Germinal center (tissue), 1 donor: ENCODE measurements at regions not wholly inside any gene's neighbourhood (a gene's known extent, or its start where the extent isn't known, plus 50 kb on each side); places are given as distances from the start of the nearest gene placed in this dataset.

Source experiments
- DNase-seq: peaks from one replicate; pipeline ENCODE4 v3.0.0; 2012; ENCODE audit warnings: mixed read lengths, low spot score

GRCh38 chr1:4140241-4140640 lies 240.2 kb upstream of the C1orf174 start:
- DNase-seq: no peak

DNA sequence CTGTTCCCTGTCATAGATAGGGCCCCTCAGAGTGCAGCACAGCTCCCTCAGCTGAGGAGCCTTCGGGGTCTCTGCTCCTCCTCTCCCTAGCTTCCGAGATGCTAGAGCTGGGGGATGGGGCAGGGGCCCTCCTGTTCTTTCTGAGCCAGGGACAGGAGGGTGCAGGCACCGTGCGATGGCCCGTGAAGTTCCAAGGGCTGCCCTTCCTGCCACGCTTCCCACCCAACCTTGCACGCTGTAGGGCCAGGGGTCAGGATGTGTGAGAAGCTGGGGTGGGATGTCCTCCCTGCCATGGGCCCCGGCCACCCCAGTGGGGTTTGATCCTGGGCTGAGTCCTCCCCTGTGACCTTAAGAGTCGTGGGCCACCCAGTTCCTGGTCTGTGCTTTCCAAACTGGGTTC lies 240.7 kb upstream of the C1orf174 start:
- DNase-seq: no peak

DNA sequence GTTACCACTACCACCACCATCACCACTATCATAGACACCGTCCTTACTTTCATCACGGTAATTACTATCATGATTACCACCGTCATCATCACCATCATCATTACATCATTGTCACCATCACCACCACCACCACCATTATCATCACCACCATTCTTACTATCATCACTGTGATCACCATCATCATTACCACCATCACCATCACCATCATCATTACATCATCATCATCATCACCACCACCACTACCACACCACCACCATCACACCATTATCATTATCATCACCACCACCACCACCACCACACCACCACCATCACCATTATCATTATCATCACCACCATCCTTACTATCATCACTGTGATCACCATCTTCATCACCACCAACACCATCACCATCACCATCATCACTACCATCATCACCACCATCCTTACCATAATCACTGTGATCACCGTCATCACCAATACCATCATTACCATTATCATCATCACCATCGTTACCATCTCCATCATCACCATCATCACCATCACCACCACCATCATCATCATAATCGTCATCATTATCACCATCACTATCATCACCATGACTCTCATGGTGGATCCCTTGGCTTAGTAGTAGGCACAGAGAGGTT lies 244.4 kb upstream of the C1orf174 start:
- DNase-seq: no peak

- no peak for DNase-seq
Observed at GRCh38 chr1:4146101-4146500, 246.0 kb upstream of the C1orf174 start.

DNA sequence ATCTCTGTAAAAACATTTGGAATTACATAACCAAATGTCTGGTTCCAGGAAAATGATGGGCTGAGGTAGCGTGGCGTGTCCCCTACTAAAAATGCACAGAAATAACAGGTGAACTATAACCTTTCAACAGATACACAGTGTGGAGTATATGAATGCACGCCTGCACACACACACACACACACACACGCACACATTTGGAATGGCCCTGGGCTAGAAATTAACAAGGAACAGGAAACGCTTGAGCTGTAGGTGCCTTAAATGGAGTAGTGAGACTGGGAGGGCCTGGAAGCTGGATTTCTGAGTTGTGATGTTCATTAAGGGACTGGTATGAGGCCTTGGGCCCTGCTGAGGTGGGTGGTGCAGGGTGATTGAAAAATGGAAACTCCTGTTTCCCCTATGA lies 246.5 kb upstream of the C1orf174 start:
- DNase-seq: no peak

DNA sequence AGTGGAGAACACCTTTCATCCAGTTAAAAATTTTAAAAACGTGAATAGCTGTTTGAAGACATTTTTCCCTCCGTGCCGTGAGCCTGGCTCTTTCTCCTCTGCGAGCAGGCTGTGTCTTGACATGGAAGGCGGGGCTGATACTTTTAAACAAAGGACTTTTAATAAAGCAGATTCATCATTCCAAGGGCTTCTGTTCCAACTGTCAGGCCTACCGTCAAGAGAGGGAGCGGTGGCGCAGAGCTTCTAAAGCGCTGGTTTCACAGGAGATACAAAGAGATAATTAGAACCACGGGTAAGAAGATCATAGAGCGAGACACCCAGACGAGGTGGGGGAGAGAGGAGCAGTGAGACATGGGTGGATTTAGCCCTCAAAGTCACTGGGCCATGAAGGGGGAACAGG lies 247.4 kb upstream of the C1orf174 start:
- no peak for DNase-seq

- no peak for DNase-seq
Observed at GRCh38 chr1:4149281-4149680, 249.2 kb upstream of the C1orf174 start.

DNA sequence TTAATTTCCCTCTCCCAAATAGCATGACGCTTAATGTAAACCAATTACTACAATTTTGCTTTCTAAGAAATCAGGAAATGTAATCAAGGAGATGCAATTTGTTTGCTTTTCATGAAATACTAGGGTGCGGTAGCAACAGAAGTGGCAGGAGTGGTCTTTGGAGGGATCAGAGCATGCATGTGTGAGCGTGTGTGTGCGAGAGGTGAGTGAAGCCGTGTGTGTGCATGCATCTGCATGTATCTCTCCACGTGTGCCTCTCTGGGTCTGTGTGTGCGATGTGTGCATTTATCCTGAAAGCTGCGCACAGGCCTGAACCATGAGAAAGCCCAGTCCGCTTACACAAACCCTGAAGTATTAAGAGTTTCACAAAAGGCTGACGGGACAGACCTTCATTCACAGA lies 249.8 kb upstream of the C1orf174 start:
- no peak for DNase-seq

GRCh38 chr1:4150262-4150661 lies 250.2 kb upstream of the C1orf174 start:
- no peak for DNase-seq

DNA sequence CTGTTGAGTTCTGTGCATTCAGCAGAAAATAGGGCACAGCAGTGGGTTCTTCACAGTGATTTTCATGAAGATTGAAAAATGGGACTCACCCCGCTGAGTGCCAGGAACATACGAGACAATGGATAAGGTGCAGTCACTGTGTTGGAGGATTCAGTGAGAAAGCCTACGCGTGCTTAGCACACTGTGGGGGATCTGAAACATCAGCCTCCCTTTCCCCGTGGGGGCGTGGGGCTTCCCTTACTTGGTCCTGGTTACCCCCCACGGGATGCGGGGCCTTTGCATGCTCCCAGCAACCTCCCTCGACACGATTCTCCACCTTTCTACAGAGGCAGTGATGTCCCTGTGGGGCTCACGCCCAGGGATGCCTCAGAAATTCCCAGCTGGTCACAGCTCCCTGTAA lies 252.2 kb upstream of the C1orf174 start:
- DNase-seq: no peak

GRCh38 chr1:4153571-4153970 lies 253.5 kb upstream of the C1orf174 start:
- DNase-seq: no peak

DNA sequence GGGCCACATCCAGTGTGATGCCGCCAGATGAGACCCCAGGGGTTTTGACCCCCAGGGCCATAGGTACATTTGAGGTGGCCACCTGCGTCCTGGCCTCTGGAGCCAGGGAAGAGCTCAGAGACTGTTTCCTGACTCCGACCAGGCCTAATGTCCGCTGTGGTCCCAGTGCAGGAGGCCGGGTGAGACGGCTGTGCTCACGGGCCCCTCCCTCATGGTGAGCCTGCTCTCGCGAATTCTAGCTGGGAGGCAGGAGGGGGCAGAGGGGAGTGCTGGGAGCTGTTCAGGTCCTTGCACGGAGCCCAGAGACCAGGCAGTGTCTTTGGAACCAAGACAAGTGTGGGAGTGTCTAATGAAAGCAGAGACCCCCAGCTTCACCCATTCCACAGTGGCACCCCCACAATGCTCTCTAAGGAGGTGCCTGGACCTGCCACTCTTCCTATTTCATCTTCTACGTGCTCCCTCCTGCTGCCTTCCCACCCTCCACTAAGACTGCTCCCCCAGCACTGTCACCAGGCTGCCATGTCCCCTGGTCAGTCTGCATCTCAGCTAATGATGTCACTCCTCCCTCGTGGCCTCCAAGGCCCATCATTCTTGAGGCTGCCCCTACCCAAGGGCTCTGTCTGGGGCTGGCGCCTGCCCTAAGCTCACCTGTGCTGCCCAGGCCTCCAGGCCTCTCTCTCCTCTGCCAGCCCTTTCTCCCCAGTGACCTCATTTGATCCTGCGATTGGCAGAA lies 256.3 kb upstream of the C1orf174 start:
- no peak for DNase-seq

- DNase-seq: no peak
Observed at GRCh38 chr1:4160181-4160580, 260.1 kb upstream of the C1orf174 start.

DNA sequence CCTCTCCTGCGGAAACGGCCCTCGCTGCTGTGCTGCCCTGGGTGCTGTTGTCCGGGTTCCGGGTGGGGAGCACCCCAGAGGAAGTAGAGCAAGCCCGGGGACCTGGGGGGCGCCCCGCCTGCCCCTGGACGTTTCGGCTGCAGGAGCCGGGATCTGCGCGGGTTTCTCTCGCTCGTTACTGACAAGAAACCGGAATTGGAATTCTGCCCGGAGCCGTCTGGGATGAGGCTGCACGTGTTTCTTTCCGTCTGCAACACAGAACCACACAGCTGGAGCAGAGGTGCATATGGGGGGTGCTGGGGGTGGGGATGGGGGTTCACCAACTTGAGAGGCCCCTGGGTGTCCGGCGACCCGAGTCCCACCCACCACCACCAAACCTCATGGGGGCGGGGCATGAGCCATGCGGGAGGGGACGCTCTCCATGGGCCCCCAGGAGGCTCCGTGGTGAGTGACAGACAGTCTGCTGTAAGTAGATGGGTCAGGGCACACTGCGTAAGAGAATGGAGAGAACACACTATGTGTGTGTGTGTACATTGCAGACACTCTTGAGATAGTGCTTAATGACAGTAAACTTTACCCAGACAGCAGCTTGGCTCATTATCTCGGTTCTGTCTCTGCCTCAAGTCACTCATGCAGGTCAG lies 261.4 kb upstream of the C1orf174 start:
- no peak for DNase-seq

DNA sequence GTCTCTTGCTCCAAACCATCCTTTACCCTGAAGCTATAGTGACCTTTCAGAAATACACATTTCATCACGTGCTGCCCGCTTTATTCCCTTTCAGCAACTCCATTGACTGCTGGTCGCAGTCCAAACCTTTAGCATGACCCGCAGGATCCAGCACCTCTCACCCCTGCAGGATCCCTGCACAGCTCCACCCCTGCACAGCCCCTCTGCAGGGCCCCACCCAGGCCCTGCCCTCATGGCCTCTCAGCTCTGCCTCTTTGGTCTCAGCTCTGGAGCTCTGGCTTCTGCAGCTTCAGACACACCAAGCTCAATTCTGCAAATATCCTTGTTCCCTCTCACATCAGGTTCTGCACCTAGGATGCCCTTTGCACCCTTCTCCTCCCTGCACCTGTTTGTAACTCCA lies 264.9 kb upstream of the C1orf174 start:
- no peak for DNase-seq

GRCh38 chr1:4165686-4166300 lies 265.7 kb upstream of the C1orf174 start:
- DNase-seq: no peak

DNA sequence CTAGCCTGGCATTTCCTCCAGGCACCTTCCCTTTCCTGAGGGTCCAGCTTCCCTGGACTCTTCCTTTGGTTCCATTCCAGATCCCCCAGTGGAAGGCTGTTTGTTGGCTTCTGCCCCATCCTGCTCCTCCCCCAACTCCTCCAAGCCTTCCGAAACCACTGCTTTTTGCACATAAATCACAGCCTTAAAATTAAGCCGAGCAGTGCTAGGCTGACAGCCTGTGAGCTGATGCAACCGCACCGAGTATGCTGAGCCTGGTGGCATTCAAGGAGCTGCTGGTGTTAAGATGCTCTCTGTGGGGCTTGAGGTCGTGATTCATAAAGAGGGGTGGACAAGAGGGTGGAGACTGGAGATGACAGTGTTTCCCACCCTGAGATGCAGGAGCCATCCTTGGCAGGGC lies 266.6 kb upstream of the C1orf174 start:
- DNase-seq: no peak

DNA sequence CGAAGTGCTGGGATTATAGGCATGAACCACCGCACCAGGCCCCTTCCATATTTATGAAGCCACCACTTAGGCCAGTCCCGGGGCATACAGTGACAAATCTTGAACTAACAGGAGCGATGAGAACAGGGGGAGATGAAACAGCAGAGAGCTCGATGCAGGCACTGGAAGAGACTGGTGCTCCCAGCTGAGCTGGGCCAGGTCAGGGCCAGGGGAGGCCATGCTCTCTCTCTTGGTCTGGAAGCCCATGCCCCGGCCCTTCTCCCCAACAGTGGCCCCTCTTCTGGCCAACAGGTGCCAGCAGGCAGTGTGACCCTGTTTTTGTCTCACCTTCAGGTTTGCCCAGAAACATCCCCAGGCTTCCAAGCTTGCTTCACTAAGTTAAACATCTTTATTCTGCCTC lies 269.9 kb upstream of the C1orf174 start:
- DNase-seq: no peak

DNA sequence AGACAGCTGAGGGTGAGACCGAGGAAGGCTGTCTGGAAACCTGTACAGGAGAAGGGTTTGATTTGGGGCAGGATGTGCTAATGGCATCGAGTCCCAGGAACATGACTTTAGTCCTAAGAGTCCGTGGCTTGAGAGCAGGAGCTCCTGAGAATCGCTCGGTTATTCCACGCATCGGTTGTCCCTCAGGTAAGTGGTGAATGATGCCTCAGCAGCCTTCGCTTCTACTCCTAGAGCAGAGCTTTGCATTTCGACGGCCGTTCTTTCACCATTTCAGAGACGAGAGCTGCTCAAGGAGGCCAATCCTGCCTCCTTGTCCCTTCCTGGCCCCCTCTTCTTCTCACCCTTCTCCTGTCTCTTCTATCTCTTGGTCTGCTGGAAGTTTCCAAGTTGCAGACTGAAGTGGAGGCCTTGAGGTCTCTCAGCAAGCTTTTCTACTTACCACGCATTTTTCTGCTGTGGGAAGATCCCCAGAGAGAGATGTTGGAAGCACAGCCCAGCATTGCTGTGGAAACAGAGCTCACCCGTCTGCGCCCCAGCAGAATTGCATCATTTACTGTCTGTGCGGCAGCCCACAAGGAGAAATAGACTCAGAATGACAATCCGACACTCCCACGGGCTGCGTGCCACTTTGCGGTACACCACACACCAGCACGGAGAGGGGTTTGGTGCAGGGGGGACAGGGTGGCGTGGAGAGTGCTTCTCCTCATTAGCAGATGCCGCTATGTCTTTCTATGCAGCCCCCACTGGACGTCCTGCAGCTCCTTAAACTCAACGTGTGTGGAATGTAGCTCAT lies 270.7 kb upstream of the C1orf174 start:
- no peak for DNase-seq

- DNase-seq: peak; percentile 3
Observed at GRCh38 chr1:4171480-4172450, 271.7 kb upstream of the C1orf174 start.
